Heart left ventricle (tissue), 13 donors: ENCODE measurements at regions not wholly inside any gene's neighbourhood (a gene's known extent, or its start where the extent isn't known, plus 50 kb on each side); places are given as distances from the start of the nearest gene placed in this dataset.

Experiments used
- CTCF ChIP-seq, 12 donors: fragments of 200-600 bp; sonication (generic) in 4 of 12; IDR thresholded peaks; one replicate each; pipeline versions ENCODE4 v1.5.0 to v1.8.0; 2018 to 2022; ENCODE audit warnings: antibody characterized with exemption in 12 of 12, mild to moderate bottlenecking in 5 of 12
- POLR2A ChIP-seq, 2 donors: fragments of 450-650 bp; IDR thresholded peaks; one replicate each; pipeline ENCODE4 v1.6.1; 2017; ENCODE audit warnings: antibody characterized with exemption in 2 of 2, mild to moderate bottlenecking in 2 of 2, moderate library complexity in 2 of 2
- donor health status: ischemic (EF 13 %, LVEDD 7.1; RV severe dilation, severe dysfunction).
- donor health status: DM: no; HTN: yes; CAD: no.
- donor health status: DM: no; HTN: no; CAD: no.
- donor health status: ischemic (EF 25% LVEDD 6.9; RV normal size, moderate dysfunction).
- donor health status: ischemic (EF 25% LVEDD 5.7; RV mildly dilated, moderate dysfunction).
- donor health status: ischemic (EF 35%, LVEDD 5.7; RV mildly dilated, moderate dysfunction).
- donor health status: nonischemic (EF 11% LVEDD 7.7; RV severe dilation, severe dysfunction).
- donor health status: DM: yes; HTN: yes; CAD: no.
- donor health status: PGD.
- donor health status: ischemic (EF 29% LVEDD 5.4; RV normal size, mild dysfunction).
- donor health status: nonischemic (EF 23%, LVEDD 6.1; RV moderate dilation, normal function).

- TF ChIP-seq CTCF (IDR thresholded peaks at IDR 0.05) (no peak), POLR2A (IDR thresholded peaks at IDR 0.05) (no peak)
Measured at GRCh38 chr9:21560281-21560745, 78.2 kb upstream of the IFNE start.
